ENCODE measurements at regions not wholly inside any gene's neighbourhood (a gene's known extent, or its start where the extent isn't known, plus 50 kb on each side); places are given as distances from the start of the nearest gene placed in this dataset.
A peak's percentile ranks its signal among the peaks of the same experiment; 100 is the strongest.
"Not testable (repeated sequence)": the region's sequence is repeated elsewhere in the genome, so short reads cannot be mapped to it uniquely, and the experiment has no call there.

DNA sequence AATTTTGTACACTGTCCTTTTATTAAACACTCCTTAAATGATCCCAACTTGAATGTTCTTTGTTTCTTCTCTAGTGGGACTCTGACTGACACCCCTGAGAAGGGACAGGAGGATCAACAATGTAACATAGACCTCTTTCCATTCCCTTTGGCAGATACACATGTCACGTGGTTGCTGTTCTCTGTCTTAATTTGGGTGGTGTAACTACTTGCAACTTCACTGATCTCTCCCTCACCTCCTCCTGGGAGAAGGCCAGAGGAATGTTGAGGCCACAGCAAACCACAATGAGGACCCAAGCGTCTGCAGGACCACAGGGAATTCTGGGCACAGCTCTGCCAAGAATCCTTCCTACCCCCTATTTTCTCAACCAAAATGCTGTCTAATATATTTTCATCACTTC lies 205.6 kb downstream of the RTP5 start:
- CTCF ChIA-PET = no interaction called here
- Histone ChIP-seq H3K4me1 (peaks cover 18% of the 10 kb centered on the region; the same call in 2 of the 3 replicates), H3K4me3 (no peak overlapping the region), H3K4me2 (peak overlapping the region; percentile 16; the same call in 2 of the 3 replicates), H3K9me3 (no peaks in the 10 kb centered on the region), H3K27ac (peak overlapping the region in 1 of 2 experiments; percentile 28; a peak in 1 of 6 replicates)
- FAIRE-seq = no peak
- TF ChIP-seq FOSL2 (IDR thresholded peaks at IDR 0.05) (no peak), FOSL2 (CRISPR knock-in tag; IDR thresholded peaks at IDR 0.05) (no peak), JUNB (IDR thresholded peaks at IDR 0.05) (no peak), SMC3 (IDR thresholded peaks at IDR 0.05) (no peak)
- POLR2A ChIA-PET = no interaction called here
- 37% methylated on average over 2 of the region's 2 CpGs for WGBS (ENCODE audit: missing lambda C conversion rate)
- ATAC-seq = no peak
- no peak for DNase-seq (ENCODE audit: low read depth in 1 of 2, low spot score in 1 of 2)

GRCh38 chr2:242075696-242076095 lies 206.2 kb downstream of the RTP5 start:
- TF ChIP-seq FOSL2 (IDR thresholded peaks at IDR 0.05) (no peak), FOSL2 (CRISPR knock-in tag; IDR thresholded peaks at IDR 0.05) (no peak), ZFP36 (IDR thresholded peaks at IDR 0.05; ENCODE audit: borderline replicate concordance, partially characterized antibody) (no peak), NFE2L2 (conservative IDR thresholded peaks at IDR 0.05; ENCODE audit: low read length) (no peak), ESRRA (IDR thresholded peaks at IDR 0.05; ENCODE audit: borderline replicate concordance, low read length) (no peak), PHF8 (IDR thresholded peaks at IDR 0.05; ENCODE audit: borderline replicate concordance, low read depth) (no peak)
- TF ChIP-seq, protein P1, sequence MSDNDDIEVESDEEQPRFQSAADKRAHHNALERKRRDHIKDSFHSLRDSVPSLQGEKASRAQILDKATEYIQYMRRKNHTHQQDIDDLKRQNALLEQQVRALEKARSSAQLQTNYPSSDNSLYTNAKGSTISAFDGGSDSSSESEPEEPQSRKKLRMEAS (IDR thresholded peaks at IDR 0.05) = no peak
- FAIRE-seq (no peak), DNase-seq (ENCODE audit: low read depth in 1 of 2, low spot score in 1 of 2) (peak in 1 of 2 experiments; percentile 18), ATAC-seq (no peak)
- POLR2A ChIA-PET = no interaction called here
- Histone ChIP-seq H3K27ac (no peak overlapping the region), H3K4me2 (peak overlapping the region; percentile 16; the same call in 1 of the 3 replicates), H3K4me1 (peaks cover 18% of the 10 kb centered on the region), H3K4me3 (no peak overlapping the region), H3K9me3 (no peaks in the 10 kb centered on the region)
- 55% methylated on average over 7 of the region's 7 CpGs for WGBS (ENCODE audit: missing lambda C conversion rate)
- CTCF ChIA-PET = no interaction called here

DNA sequence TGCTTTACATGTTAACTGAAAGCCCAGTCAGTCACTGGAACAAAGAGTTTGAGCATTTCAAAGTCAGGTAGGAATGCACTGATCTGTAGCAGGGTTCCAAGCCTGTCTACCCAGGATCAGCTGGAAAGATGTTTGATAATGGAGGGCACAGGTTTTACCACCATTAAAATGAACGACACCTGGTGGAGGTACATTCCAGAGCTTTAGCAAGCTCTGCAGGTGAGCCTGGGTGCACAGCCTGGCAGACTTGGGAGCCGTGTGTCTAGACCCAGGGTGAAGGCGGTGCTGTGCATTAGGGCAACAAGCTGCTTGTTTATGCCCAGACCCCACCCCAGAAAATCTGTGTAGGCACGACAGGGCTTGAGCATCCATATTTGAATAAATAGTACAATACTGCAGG lies 206.7 kb downstream of the RTP5 start:
- FAIRE-seq; POLR2A ChIA-PET; H3K9me3 ChIP-seq; CTCF ChIA-PET; H3K4me3 ChIP-seq; H3K27ac ChIP-seq; ATAC-seq; DNase-seq (ENCODE audit: low read depth in 1 of 2, low spot score in 1 of 2): not testable (repeated sequence)
- H3K4me2 ChIP-seq = peak overlapping the region; percentile 16; the same call in 1 of the 3 replicates
- H3K4me1 ChIP-seq = peaks cover 23% of the 10 kb centered on the region
- 55% methylated on average over 4 of the region's 4 CpGs for WGBS (ENCODE audit: missing lambda C conversion rate)

DNA sequence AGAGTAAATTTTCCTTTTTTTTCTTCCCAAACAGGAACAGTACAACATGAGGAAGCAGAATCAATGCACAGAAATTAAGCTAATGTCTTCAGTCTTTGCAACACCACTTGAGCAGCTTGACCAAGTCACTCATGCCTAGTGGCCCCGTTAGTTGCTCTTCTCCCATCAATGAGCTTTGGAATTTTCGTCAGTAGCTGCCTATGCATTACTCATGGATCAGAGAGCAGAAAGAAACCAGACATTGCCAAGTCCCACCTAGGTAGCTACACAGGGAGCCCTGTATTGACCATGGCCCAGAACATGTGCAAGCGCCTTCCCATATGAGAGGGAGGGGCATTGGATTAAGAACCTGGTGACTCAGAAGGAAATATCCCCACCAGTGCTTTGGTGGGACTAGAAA lies 208.9 kb downstream of the RTP5 start:
- H3K9me3 ChIP-seq; H3K4me2 ChIP-seq; POLR2A ChIA-PET; ATAC-seq; H3K4me3 ChIP-seq; H3K27ac ChIP-seq; DNase-seq (ENCODE audit: low read depth in 1 of 2, low spot score in 1 of 2); FAIRE-seq; CTCF ChIA-PET: not testable (repeated sequence)
- peaks cover 25% of the 10 kb centered on the region for H3K4me1 ChIP-seq
- 41% methylated on average over 3 of the region's 3 CpGs for WGBS (ENCODE audit: missing lambda C conversion rate)

GRCh38 chr2:242079792-242080191 lies 210.3 kb downstream of the RTP5 start:
- DNase-seq (ENCODE audit: low read depth in 1 of 2, low spot score in 1 of 2); CTCF ChIA-PET; POLR2A ChIA-PET; ATAC-seq; H3K4me2 ChIP-seq; H3K4me3 ChIP-seq; H3K9me3 ChIP-seq; FAIRE-seq; H3K27ac ChIP-seq: not testable (repeated sequence)
- peaks cover 25% of the 10 kb centered on the region for H3K4me1 ChIP-seq
- WGBS (ENCODE audit: missing lambda C conversion rate) = 76% methylated on average over 7 of the region's 7 CpGs

DNA sequence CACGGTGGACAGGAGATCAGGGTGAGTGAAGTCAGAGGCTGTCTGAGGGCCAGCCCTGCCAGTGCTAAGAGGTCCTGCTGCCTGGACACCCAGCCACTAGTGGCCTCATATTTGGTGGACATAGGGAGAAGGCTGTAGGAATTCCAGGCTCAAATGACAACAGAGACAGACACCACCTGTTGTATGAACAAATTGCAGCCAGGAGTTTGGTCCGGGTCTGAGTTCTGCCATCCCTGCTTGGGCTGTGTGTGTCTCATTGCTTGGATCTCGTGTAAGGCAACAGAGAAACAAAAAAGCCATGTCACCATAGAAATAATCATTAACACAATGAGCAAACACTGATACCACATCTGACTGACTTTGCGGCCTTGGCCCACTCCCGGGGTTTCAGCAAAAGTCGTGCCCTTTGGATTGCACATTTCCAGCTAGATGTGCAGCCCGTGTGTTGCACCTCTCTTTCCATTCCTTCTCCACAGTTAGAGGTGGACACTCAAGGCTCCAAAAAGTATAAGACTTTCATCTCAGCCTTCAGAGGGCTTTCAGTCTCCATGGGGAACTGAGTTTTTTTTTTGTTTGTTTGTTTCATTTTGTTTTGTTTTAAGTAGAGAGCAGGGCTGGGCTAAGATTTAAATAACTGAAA lies 211.2 kb downstream of the RTP5 start:
- Histone ChIP-seq H3K4me1 (peaks cover 18% of the 10 kb centered on the region), H3K4me2 (peak overlapping the region; percentile 55)
- POLR2A ChIA-PET; H3K9me3 ChIP-seq; H3K27ac ChIP-seq; DNase-seq (ENCODE audit: low read depth in 1 of 2, low spot score in 1 of 2); H3K4me3 ChIP-seq; FAIRE-seq: not testable (repeated sequence)
- WGBS (ENCODE audit: missing lambda C conversion rate) = 20% methylated on average over 7 of the region's 7 CpGs
- peak; percentile 37 to 41; a peak in 4 of 6 replicates for ATAC-seq
- CTCF ChIA-PET = interaction anchor here (1.2 kb wide), 1 partner anchor 130 kb away, joined by 3 read pairs; no protein-coding TSS in a partner anchor

DNA sequence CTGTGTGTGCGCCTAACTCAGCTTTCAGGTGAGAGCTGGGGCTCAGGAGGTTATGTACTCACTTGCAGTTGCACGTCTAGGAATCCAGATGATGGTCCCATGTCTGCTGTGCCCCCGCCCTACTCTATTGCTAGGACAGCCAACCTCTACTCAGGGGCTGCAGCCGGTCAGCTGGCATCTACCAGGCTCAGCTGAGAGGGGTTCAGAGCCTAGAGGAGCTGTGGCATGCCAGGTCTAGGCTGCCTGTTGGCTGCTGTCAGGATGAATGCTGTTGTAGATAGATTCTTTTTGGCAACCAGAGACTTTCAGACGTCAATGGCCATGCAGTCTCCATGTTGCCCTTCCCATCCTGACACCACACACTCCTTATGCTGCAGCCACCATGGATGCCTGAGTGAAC lies 214.5 kb downstream of the RTP5 start:
- POLR2A ChIA-PET; H3K4me2 ChIP-seq; DNase-seq (ENCODE audit: low read depth in 1 of 2, low spot score in 1 of 2); H3K4me3 ChIP-seq; H3K27ac ChIP-seq; CTCF ChIA-PET; H3K9me3 ChIP-seq; FAIRE-seq: not testable (repeated sequence)
- peak in 1 of 2 experiments; percentile 22; a peak in 1 of 6 replicates for ATAC-seq
- peaks cover 21% of the 10 kb centered on the region for H3K4me1 ChIP-seq
- 39% methylated on average over 4 of the region's 5 CpGs for WGBS (ENCODE audit: missing lambda C conversion rate)

GRCh38 chr2:242085024-242085674 lies 215.6 kb downstream of the RTP5 start:
- H3K4me3 ChIP-seq; POLR2A ChIA-PET; H3K4me2 ChIP-seq; CTCF ChIA-PET; DNase-seq (ENCODE audit: low read depth in 1 of 2, low spot score in 1 of 2); ATAC-seq; H3K9me3 ChIP-seq; FAIRE-seq; H3K27ac ChIP-seq: not testable (repeated sequence)
- WGBS (ENCODE audit: missing lambda C conversion rate) = 29% methylated on average over 5 of the region's 14 CpGs
- H3K4me1 ChIP-seq = peaks cover 28% of the 10 kb centered on the region

Data from A549 (cell line).